Fibroblast of skin of left biceps (primary cell): ENCODE measurements at regions not wholly inside any gene's neighbourhood (a gene's known extent, or its start where the extent isn't known, plus 50 kb on each side); places are given as distances from the start of the nearest gene placed in this dataset.
A peak's percentile ranks its signal among the peaks of the same experiment; 100 is the strongest.

Source experiments
- DNase-seq, 2 experiments: peaks; one replicate each; pipeline ENCODE4 v3.0.0-alpha.2; 2013; ENCODE audit warnings: low read depth in 2 of 2

DNA sequence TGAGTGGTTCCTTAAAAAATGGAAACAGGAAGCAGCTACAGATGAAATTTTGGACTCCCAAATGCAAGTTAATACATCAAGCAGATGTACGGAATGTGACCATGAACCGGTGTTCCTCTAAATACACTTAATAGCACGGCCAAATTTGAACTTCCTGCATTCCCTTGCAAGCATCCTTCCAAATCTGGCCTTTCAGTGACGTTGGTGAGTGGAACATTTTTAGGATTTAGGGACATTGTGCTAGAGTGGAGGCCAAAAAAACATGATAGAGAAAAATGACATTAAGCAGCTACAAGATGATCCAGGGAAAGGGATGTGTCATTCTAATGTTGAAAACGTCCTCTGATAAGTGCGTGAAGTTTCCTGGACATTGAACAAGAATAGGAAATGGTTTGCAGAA lies 62.1 kb downstream of the CTAGE1 start:
- no peak for DNase-seq

- no peak for DNase-seq
Observed at GRCh38 chr18:22355069-22355468, 62.6 kb downstream of the CTAGE1 start.

GRCh38 chr18:22349966-22350365 lies 67.7 kb downstream of the CTAGE1 start:
- DNase-seq = no peak

- DNase-seq = no peak
Observed at GRCh38 chr18:22349317-22349898, 68.3 kb downstream of the CTAGE1 start.

DNA sequence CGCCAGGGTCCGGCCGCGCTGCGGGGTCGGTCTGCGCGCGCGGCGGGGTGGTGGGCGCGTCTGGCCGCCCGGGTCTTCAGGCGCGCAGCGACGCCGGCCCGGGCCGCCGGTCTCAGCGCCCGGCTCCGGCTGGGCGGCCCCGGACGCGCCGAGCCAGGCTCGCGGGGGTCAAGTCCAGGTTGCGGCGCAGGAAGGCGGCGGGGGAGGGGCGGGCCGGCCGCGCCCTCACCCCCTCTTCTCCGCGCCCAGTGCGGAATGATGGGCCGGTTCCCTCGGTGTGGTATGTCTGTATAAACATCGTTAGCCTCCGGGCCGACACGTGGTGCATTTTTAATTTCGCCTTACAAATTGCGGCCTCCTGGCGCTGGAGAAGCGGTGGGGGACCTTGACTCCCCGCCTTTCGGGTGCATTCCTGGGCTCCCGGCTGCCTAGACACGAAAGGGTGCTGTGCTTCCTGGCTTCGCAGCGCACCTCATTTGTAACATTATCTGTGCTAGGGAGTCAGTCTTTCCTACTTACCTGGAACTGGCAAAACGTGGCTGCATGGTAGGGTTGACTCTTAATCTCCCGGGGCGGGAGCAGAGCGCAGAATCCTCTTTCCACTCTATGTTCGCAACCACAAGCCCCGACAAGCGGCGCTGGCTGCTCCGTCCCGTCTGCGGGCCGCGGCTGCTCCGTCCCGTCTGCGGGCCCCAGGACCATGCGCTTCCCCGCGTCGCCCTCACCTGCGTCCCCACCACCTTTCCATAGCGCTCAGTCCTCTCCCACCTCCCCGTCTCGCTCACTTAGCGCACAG lies 69.0 kb downstream of the CTAGE1 start:
- peak in 1 of 2 experiments; percentile 24 for DNase-seq

- DNase-seq = no peak
Observed at GRCh38 chr18:22347606-22348511, 69.9 kb downstream of the CTAGE1 start.

GRCh38 chr18:22346953-22347605 lies 70.6 kb downstream of the CTAGE1 start:
- peak; percentile 21 to 34 for DNase-seq

- DNase-seq = peak in 1 of 2 experiments; percentile 32
Observed at GRCh38 chr18:22346401-22346952, 71.2 kb downstream of the CTAGE1 start.

GRCh38 chr18:22345718-22346117 lies 72.0 kb downstream of the CTAGE1 start:
- DNase-seq = no peak

- DNase-seq = no peak
Observed at GRCh38 chr18:22344908-22345670, 72.6 kb downstream of the CTAGE1 start.

DNA sequence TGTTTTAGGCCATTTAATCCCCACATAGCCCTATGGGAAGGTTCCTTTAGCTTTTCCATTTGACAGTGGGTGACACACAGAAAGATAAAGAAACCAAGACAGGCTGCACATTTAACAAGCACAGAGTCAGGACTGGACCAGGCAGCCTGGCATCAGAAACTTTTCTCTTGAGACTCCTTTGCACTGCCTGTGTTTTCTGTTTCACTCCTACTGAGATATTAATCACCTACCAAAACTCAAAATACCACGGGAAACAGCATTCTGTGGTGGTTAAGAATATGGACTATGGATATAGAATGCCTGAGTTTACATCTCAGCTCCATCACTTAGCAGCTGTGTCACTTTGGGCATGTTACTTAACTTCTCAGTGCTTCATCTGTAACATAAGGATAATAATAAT lies 73.3 kb downstream of the CTAGE1 start:
- no peak for DNase-seq

- DNase-seq = no peak
Observed at GRCh38 chr18:22343613-22344012, 74.1 kb downstream of the CTAGE1 start.

GRCh38 chr18:22342625-22343024 lies 75.1 kb downstream of the CTAGE1 start:
- DNase-seq = no peak

DNA sequence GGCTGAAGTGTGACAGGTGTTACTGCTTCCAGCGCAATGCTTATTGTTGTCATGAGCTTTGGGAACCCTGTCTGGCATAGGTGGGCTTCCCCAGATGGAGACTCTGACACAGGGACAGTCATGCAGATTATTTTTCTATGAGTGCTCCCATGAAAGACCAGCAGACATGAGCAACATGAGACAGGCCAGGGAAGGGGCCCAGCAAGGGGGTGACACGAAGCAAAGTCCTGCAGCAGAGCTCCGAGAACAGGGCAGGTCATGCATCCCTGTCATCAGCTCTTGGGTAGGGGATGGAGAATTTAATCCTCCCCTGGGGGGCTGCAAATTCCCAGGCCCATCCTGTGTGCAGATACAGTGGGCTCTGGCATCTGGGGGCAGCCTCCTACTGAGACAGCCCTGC lies 77.4 kb downstream of the CTAGE1 start:
- DNase-seq = no peak

- DNase-seq = no peak
Observed at GRCh38 chr18:22339913-22340312, 77.8 kb downstream of the CTAGE1 start.

DNA sequence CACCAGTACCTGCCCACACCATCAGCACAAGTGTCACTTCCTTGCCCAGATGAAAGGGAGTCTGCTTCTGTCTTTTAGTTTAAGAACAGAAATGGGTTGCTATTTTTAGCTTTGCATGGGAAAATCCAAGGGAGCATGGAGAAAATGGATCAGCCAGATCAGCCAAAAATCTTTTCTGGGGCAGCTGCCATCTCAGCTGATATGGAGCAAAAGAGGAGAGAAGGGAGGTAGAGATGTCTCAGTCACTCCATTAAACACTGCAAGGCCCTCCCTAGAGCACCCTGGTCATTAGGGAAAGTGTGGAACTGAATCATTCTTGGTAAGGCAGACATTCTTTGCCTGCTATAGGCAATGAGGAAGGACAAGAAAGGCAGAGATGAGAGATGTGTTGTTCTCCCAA lies 79.9 kb downstream of the CTAGE1 start:
- DNase-seq = no peak

- DNase-seq = no peak
Observed at GRCh38 chr18:22337306-22337705, 80.4 kb downstream of the CTAGE1 start.

DNA sequence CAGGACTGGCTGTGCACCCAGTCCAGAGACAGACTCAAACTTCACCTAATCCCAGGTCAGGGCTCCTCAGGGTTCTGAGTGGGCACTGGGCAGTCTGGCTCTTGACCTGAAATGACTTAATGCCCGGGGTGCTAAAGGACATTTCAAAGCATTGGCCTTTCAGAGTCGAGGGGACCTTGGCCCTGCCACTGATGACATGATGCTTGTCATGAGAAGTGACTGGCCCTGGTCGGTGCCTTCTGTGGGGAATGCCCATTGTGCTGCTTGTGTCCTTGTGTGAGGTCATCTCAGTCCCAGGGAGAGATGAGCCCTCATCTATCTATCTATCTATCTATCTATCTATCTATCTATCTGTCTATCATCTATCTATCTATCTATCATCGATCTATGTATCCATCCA lies 81.3 kb downstream of the CTAGE1 start:
- DNase-seq = no peak

GRCh38 chr18:22335731-22336198 lies 82.0 kb downstream of the CTAGE1 start:
- no peak for DNase-seq

GRCh38 chr18:22334567-22334966 lies 83.1 kb downstream of the CTAGE1 start:
- DNase-seq = no peak

GRCh38 chr18:22332590-22332989 lies 85.1 kb downstream of the CTAGE1 start:
- DNase-seq = no peak
